B cell (primary cell): ENCODE measurements at regions not wholly inside any gene's neighbourhood (a gene's known extent, or its start where the extent isn't known, plus 50 kb on each side); places are given as distances from the start of the nearest gene placed in this dataset.

Experiments
- ATAC-seq: fragments of 200-7000 bp; cut with Tn5 transposase; one replicate; pipeline ENCODE4 v1.10.0; 2021; ENCODE audit warnings: low read depth, mild to moderate bottlenecking, moderate number of reproducible peaks, moderate library complexity
- CTCF ChIA-PET: fragments of 350-600 bp; sonication (Branson Sonifier 250); formaldehyde crosslinking; loops from one replicate; lab custom pipeline; 2021; ENCODE audit warnings: antibody characterized with exemption, inconsistent platforms; lab: Charles Lee
- POLR2A ChIA-PET: fragments of 350-600 bp; sonication (Branson Sonifier 250); formaldehyde crosslinking; loops from one replicate; lab custom pipeline; 2021; ENCODE audit warnings: antibody characterized with exemption; lab: Charles Lee
- DNase-seq: peaks from one replicate; pipeline ENCODE4 v3.0.0; 2013
- H2AFZ ChIP-seq: 2 replicates; pipeline ENCODE4 v1.6.1; 2012; ENCODE audit warnings: mild to moderate bottlenecking, low read depth, low read length; ENCODE audit not compliant: insufficient read depth, poor library complexity, severe bottlenecking
- H3K27ac ChIP-seq, 2 donors: 1 replicate in 1 of 2; 2 replicates in 1 of 2; pipeline ENCODE4 v1.5.1; 2012 to 2013; ENCODE audit warnings: low read length in 2 of 2, mild to moderate bottlenecking in 2 of 2, moderate library complexity in 1 of 2
- H3K27me3 ChIP-seq, 4 experiments: fragments of 200-600 bp in 1 of 4; sonication (generic) in 1 of 4; replicated peaks in 1 of 4; 1 replicate in 2 of 4; 2 replicates in 2 of 4; pipeline versions ENCODE4 v1.6.1 to v1.7.0; 2013 to 2016; ENCODE audit warnings: low read length in 3 of 4, mild to moderate bottlenecking in 2 of 4, mixed read lengths in 1 of 4, moderate library complexity in 1 of 4; ENCODE audit not compliant: insufficient read depth in 4 of 4, control insufficient read depth in 3 of 4; ENCODE audit errors: control extremely low read depth in 1 of 4
- H3K36me3 ChIP-seq, 2 experiments: replicated peaks in 1 of 2; 1 replicate in 1 of 2; 2 replicates in 1 of 2; pipeline versions ENCODE4 v1.6.1 to v1.7.1; 2013; ENCODE audit warnings: low read length in 1 of 2; ENCODE audit not compliant: insufficient read depth in 2 of 2, control insufficient read depth in 1 of 2; ENCODE audit errors: control extremely low read depth in 1 of 2, extremely low read depth in 1 of 2
- H3K4me1 ChIP-seq, 2 donors: fragments of 200-600 bp in 1 of 2; sonication (generic) in 1 of 2; 1 replicate in 1 of 2; 2 replicates in 1 of 2; pipeline versions ENCODE4 v1.5.1 to v1.6.1; 2013 to 2017; ENCODE audit warnings: low read length in 2 of 2; ENCODE audit not compliant: control insufficient read depth in 2 of 2, insufficient read depth in 2 of 2
- H3K4me2 ChIP-seq: replicated peaks from 2 replicates; pipeline ENCODE3; 2012; ENCODE audit warnings: mild to moderate bottlenecking, low read depth, low read length; ENCODE audit not compliant: poor library complexity, severe bottlenecking
- H3K4me3 ChIP-seq, 5 experiments: fragments of 200-600 bp in 1 of 5; sonication (generic) in 1 of 5; 1 replicate in 3 of 5; 2 replicates in 2 of 5; pipeline versions ENCODE4 v1.5.1 to v1.7.0; 2011 to 2016; ENCODE audit warnings: low read length in 4 of 5, mild to moderate bottlenecking in 4 of 5, low read depth in 2 of 5, control low read depth in 1 of 5, moderate library complexity in 1 of 5; ENCODE audit not compliant: insufficient read depth in 1 of 5; ENCODE audit errors: control extremely low read depth in 1 of 5, extremely low read depth in 1 of 5
- H3K79me2 ChIP-seq: fragments of 200-600 bp; sonication (generic); one replicate; pipeline ENCODE4 v1.6.0; 2016; ENCODE audit warnings: low read length; ENCODE audit not compliant: control insufficient read depth, insufficient read depth
- H3K9ac ChIP-seq: fragments of 200-600 bp; sonication (generic); 2 replicates; pipeline ENCODE4 v1.6.1; 2017; ENCODE audit warnings: mild to moderate bottlenecking, low read length, moderate library complexity
- H3K9me3 ChIP-seq, 3 donors: one replicate each; pipeline versions ENCODE4 v1.6.1 to v1.7.1; 2013; ENCODE audit warnings: low read length in 2 of 3; ENCODE audit not compliant: control insufficient read depth in 2 of 3, insufficient read depth in 1 of 3; ENCODE audit errors: control extremely low read depth in 1 of 3
- H4K20me1 ChIP-seq: 2 replicates; pipeline ENCODE4 v1.6.0; 2012; ENCODE audit warnings: mild to moderate bottlenecking, low read length; ENCODE audit not compliant: insufficient read depth, control insufficient read depth, poor library complexity, severe bottlenecking
- H3K27ac Mint-ChIP-seq: one replicate; pipeline ENCODE4 v1.8.0; 2021; ENCODE audit warnings: mixed read lengths
- H3K27me3 Mint-ChIP-seq: one replicate; pipeline ENCODE4 v1.8.0; 2021; ENCODE audit warnings: mixed read lengths
- H3K4me1 Mint-ChIP-seq: one replicate; pipeline ENCODE4 v1.8.0; 2021; ENCODE audit warnings: mixed read lengths
- H3K4me3 Mint-ChIP-seq: one replicate; pipeline ENCODE4 v1.8.0; 2021; ENCODE audit warnings: mixed read lengths
- H3K9me3 Mint-ChIP-seq: one replicate; pipeline ENCODE4 v1.8.0; 2022; ENCODE audit warnings: mixed read lengths; ENCODE audit not compliant: insufficient read depth
- CTCF ChIP-seq: fragments of 200-600 bp; IDR thresholded peaks from one replicate; pipeline ENCODE4 v1.8.0; 2022; ENCODE audit warnings: antibody characterized with exemption, mild to moderate bottlenecking
- EZH2 ChIP-seq: IDR thresholded peaks from 2 replicates; pipeline ENCODE4 v1.6.1; 2012; ENCODE audit warnings: borderline replicate concordance, low read depth, mild to moderate bottlenecking, moderate library complexity, low read length; ENCODE audit not compliant: insufficient read depth, poor library complexity, severe bottlenecking
- WGBS: methylation state at CpG from one replicate; pipeline ENCODE4 v1.1.5; 2013; ENCODE audit warnings: missing lambda C conversion rate; ENCODE audit not compliant: insufficient coverage; 5-methylcytosine and 5-hydroxymethylcytosine counted together
- intact Hi-C: fragments of 100-400 bp; cut with micrococcal nuclease; formaldehyde crosslinking; loops from one replicate; pipeline ENCODE4 v1.10.0; 2022

- H3K4me1 Mint-ChIP-seq: peaks cover 6% of the 10 kb centered on the region
Measured at GRCh38 chr12:124674937-124675336, 107.5 kb upstream of the NCOR2 start.

More at GRCh38 chr12:124674937-124675336, 107.5 kb upstream of the NCOR2 start:
- Histone ChIP-seq H3K27me3 (no peaks in the 10 kb centered on the region), H3K9ac (no peak overlapping the region), H2AFZ (no peak overlapping the region), H3K4me2 (no peak overlapping the region), H3K36me3 (no peaks in the 10 kb centered on the region), H3K27ac (no peak overlapping the region), H3K9me3 (no peaks in the 10 kb centered on the region), H3K4me3 (no peak overlapping the region), H3K79me2 (no peaks in the 10 kb centered on the region), H4K20me1 (no peaks in the 10 kb centered on the region), H3K4me1 (peaks cover 0 to 8% of the 10 kb centered on the region in 2 donors)
- no CpG with 5 or more reads among the region's 1 CpG for WGBS
- ChIA-PET CTCF (no interaction called here), POLR2A (no interaction called here)
- TF ChIP-seq CTCF (no peak), EZH2 (no peak)
- intact Hi-C loops: no loop called here
- Mint-ChIP-seq H3K27ac (no peak overlapping the region), H3K27me3 (no peaks in the 10 kb centered on the region), H3K4me3 (no peak overlapping the region), H3K9me3 (no peaks in the 10 kb centered on the region)
- no peak for ATAC-seq
- no peak for DNase-seq
